Tibial nerve (tissue), 3 donors: ENCODE measurements at regions not wholly inside any gene's neighbourhood (a gene's known extent, or its start where the extent isn't known, plus 50 kb on each side); places are given as distances from the start of the nearest gene placed in this dataset.

ENCODE experiments used
- CTCF ChIP-seq, 5 experiments: fragments of 200-600 bp in 3 of 5; fragments of 450-650 bp in 2 of 5; sonication (generic) in 3 of 5; IDR thresholded peaks; one replicate each; pipeline ENCODE4 v1.5.1; 2016 to 2019; ENCODE audit warnings: antibody characterized with exemption in 5 of 5, mild to moderate bottlenecking in 3 of 5, moderate library complexity in 2 of 5
- POLR2A ChIP-seq, 2 donors: fragments of 450-650 bp; IDR thresholded peaks; one replicate each; pipeline ENCODE4 v1.6.1; 2017; ENCODE audit warnings: antibody characterized with exemption in 2 of 2, mild to moderate bottlenecking in 2 of 2, moderate library complexity in 2 of 2

DNA sequence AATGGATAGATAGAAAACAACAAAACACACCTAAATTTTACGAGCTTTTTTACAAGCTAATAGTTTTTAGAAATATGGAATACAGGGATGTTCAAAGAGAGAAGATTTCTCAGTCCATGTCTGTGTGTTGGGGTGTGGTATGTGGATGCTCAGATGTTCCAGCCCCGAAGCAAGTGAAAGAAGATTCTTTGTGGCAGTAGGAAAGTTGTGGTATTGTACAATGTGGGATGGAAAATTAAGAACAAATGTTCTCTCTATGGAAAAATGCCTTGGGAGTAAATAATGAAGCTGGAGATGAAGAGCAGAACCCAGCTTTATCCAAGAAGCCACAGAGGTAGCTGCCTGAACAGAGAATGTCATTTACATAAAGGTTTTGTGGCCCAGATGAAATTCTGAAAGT lies 150.3 kb upstream of the PRKD1 start:
- no peak for TF ChIP-seq CTCF (IDR thresholded peaks at IDR 0.05)
- no peak for TF ChIP-seq POLR2A (IDR thresholded peaks at IDR 0.05)
